ENCODE measurements at regions not wholly inside any gene's neighbourhood (a gene's known extent, or its start where the extent isn't known, plus 50 kb on each side); places are given as distances from the start of the nearest gene placed in this dataset.

- no peak for TF ChIP-seq EP300 (IDR thresholded peaks at IDR 0.05; ENCODE audit: borderline replicate concordance in 1 of 2, control insufficient read depth in 1 of 2, low read depth in 2 of 2, low read length in 2 of 2)
- no peak for TF ChIP-seq CBX5 (IDR thresholded peaks at IDR 0.05; ENCODE audit: low read depth)
- TF ChIP-seq MAX (IDR thresholded peaks at IDR 0.05; ENCODE audit: low read depth, low read length): no peak
- no peak for TF ChIP-seq CREM (IDR thresholded peaks at IDR 0.05; ENCODE audit: low read depth)
- no peak for TF ChIP-seq TAF1 (IDR thresholded peaks at IDR 0.05; ENCODE audit: borderline replicate concordance, low read depth, low read length)
- no peak for TF ChIP-seq TCF12 (IDR thresholded peaks at IDR 0.05; ENCODE audit: low read depth, low read length)
- no peak for TF ChIP-seq USF1 (IDR thresholded peaks at IDR 0.05; ENCODE audit: borderline replicate concordance, extremely low read length, insufficient read depth, low read depth, low read length)
- no peak for TF ChIP-seq SRF (IDR thresholded peaks at IDR 0.05; ENCODE audit: low read depth in 2 of 2, low read length in 2 of 2)
- no peak for TF ChIP-seq CTCF (IDR thresholded peaks at IDR 0.05 in 2 of 3, conservative IDR thresholded peaks at IDR 0.05 in 1 of 3; ENCODE audit: control insufficient read depth in 2 of 3, extremely low read depth in 1 of 3, insufficient read depth in 1 of 3, low read depth in 3 of 3, low read length in 3 of 3)
- no peak for TF ChIP-seq RCOR1 (conservative IDR thresholded peaks at IDR 0.05; ENCODE audit: low read depth, low read length)
- no peak for TF ChIP-seq ATF3 (IDR thresholded peaks at IDR 0.05; ENCODE audit: borderline replicate concordance, extremely low read depth, low read depth, low read length)
These were observed 1507.6 kb upstream of the GOT2 start for GRCh38 chr16:60241671-60242070.
